Fibroblast of skin of scalp (primary cell): ENCODE measurements at regions not wholly inside any gene's neighbourhood (a gene's known extent, or its start where the extent isn't known, plus 50 kb on each side); places are given as distances from the start of the nearest gene placed in this dataset.

Source experiments
- DNase-seq: peaks from one replicate; pipeline ENCODE4 v3.0.0-alpha.2; 2013

GRCh38 chr14:104321088-104321801, 182.9 kb downstream of the KIF26A start:
- DNase-seq, result no peak

- DNase-seq, result no peak
Measured at GRCh38 chr14:104321802-104322130, 183.4 kb downstream of the KIF26A start.

GRCh38 chr14:104322531-104323366, 184.4 kb downstream of the KIF26A start:
- no peak for DNase-seq

DNA sequence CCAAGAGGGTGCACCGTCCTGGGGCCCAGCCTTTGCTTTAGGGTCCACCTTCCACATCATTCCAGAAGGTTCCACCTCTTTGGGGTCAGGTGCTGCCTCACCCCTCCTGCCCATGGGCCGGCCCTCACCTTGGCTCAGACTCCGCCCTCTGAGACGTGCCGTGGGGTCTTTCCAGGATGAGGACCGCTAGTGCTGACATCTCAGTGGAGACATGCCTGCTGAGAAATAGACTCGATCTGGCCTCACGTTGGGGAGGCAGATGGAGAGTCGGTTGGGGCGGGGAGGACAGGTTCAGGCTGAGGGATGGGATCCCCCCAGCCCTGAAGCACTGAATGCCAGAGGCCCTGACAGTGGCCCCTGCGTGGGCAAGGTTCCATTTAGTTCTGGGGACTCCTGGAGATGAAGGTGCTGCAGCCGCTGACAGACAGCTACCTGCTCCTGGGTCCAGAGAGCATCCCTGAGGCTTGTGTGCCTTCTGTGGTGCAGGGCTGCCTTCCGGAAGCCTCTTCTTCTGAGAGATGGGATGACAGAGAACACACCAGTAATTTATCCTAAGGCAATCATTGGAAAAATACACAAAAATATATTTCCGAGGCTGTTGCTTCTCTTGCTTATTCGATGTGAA, 185.3 kb downstream of the KIF26A start:
- no peak for DNase-seq

GRCh38 chr14:104326848-104327247, 188.5 kb downstream of the KIF26A start:
- no peak for DNase-seq

DNA sequence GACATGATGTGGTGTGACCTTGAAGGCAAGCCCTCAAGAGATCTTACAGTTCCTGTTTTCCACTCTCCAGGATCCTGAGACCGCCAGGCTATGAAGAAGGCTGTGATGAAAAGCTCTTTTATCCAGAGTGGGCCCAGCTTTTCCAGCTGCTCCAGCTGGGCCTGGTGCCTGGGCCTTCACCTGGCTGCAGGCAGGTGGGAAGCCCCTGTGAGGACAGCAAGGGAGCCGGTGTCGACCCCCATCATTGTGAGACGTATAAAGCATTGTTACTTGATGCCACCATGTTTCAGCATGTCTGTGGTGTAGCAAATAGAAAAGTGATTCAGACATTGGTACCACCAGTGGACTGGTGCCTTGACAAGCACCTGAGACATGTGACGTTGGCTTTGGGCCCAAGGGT, 190.2 kb downstream of the KIF26A start:
- DNase-seq, result no peak

DNA sequence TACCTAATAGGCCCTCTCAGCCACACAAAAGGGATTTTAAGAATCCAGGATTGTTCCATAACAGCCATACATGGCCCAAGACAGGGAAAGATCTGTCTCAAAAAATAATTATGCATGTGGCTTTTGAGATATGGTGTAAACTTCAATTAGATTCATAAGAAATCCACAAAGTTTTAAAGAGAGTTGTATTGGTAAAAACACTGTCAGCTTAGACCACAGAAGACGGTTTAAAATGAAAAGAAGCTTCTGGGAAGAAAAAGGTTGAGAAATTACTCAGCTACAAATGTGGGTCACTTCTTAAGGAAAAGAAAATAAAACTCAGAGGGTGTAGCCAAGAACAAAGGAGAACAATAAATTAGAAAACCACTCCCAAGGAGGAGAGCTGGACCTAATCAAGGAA, 191.4 kb downstream of the KIF26A start:
- DNase-seq, result no peak

DNA sequence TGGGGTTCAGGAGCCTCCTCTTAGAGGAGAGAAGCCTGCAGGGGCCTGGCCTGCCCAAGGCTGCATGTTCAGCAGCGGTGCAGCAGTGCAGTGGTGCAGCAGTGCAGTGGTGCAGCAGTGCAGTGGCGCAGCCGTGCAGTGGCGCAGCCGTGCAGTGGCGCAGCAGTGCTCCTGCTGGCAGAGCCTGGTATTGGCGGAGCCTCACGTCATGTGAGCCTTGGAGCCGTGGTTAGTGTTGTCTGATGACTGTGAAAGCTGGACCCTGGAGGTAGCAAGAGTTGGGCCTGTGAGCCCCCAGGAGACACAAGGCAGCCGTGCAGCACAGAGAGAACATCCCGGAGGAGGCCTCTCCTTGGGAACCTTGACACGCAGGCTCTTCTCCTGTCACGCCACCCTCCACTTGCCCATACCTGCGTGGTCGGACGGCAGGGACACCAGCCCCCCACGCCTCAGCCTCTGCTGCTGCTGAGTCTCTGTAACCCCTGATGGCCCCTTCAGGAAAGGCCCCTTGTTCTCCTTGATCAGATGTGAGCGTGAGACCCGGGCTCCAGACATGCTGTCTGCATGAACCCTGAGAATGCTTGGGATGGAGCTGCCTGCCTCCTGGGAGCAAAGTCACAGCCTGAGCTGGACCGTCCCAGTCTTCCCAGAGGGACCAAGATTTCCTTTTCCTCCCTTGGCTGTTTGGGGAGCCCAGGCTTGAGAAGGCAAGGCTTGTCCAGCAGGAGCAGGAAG, 193.7 kb downstream of the KIF26A start:
- DNase-seq, result no peak

DNA sequence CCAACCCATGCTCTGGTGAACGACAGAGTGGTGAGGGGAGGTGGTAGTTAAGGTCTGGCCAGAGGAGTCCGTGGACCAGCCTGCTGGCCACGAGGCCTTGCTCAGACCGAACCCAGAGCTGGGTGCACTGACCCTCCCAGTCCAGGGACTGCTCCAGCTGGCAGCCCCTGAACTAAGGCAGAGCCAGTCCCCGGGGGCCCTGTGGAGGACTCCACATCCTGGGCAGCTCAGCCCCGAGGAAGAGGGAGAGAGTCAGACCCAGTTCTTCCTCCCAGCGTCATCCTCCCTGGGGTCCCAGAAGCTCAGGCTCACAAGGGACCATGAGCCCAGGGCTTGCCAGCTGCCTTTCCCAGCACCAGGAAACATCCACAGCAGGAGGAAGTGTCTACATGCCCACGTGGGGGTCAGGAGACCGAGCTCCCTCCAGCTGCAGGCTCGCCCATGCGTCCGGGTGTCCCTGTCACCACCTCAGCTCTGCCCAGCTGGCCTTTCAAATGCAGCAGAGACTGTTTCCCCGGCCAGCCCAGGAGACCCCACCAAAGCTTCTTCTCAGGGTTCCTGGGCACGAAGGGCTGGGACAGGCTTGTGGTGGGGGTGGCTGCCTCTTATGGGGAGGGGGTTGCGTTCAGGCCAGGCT, 194.4 kb downstream of the KIF26A start:
- DNase-seq, result no peak

DNA sequence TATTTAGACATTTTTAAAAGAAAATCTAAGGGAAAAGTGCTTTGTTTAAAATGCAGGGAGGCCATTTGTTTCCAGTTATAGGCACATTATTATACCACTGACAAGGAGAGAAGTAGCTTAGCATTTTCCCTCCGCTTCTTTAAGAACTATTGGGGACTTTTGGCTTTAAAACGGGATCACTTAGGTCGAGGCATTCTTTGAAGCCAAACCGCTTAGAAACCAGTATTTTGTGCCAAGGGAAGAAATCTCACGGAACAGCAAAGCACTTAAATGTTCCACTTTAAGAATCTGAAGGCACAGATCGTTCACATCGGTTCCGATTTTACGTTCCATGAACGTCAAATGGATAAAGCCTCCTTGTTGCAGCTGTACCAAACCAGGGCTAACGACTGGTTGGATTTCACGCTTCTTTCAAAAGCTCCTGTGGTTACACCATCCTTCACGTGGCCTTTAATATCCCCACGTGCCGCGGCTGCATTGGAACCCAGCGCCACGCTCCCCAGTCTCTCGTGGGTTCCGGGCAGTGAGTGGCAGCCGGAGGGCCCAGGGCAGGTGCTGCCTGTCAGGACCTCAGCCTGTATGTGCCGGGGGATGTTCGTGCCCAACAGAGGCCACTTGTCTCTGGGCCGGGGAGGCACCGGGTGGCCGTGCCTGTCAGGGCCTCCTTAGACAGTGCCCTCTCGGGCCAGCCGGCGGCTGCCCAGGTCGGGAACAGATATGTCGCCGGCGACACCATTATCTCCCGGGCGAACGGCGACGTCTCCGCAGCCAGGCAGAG, 195.4 kb downstream of the KIF26A start:
- no peak for DNase-seq

DNA sequence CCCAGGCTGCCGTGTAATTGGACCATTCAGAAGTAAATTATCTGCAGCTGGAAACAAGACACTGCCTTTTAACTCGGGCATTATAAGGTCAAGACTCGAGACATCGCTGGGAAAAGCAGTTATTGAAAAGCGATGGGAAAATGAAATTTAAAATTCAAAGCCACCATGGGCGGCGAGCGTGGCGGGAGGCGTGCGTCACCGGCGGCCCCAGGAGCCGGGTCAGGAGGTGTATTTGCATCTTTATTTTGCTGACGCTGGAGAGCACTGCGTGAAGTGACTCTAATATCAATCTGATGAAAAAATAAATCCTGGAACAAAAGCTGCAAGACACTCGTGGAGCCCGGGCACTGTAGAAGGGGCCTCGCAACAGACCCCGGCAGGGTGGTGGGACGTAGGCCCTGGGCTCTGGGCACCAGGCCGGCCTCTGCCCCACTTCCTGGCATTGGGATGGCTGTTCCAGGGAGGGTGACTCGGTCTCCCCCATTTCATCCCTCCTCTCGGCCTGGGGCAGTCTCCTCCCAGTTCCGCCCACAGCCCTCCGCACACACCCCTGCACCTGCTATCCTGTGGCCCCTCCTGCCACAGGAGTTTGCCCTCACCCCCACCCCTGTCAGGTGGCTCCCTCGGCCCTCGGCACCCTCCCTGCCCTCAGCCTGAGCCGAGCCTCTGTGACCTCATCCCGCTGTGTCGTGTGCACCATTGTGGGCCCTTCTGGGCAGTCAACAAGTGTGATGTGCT, 196.2 kb downstream of the KIF26A start:
- DNase-seq, result no peak

DNA sequence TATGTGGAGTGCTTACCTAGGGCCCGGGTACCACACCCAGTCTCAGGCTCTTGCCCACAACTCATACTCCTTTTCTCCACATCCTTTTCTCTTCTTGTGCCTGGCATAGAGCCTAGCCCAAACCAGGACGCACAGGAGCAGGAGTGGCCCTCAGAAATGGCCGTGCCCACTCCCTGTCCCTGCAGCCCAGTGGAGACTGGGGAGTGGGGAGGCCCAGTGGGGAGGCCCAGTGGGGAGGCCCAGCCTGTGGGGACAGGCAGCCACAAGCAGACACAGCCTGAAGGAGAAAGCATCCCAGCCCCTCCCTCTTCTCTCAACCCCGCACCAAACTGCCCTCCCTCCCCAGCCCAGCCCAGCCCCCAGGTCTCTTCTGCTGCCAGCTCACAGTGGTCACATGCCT, 196.8 kb downstream of the KIF26A start:
- DNase-seq, result no peak

- no peak for DNase-seq
Measured at GRCh38 chr14:104335611-104336010, 197.2 kb downstream of the KIF26A start.

DNA sequence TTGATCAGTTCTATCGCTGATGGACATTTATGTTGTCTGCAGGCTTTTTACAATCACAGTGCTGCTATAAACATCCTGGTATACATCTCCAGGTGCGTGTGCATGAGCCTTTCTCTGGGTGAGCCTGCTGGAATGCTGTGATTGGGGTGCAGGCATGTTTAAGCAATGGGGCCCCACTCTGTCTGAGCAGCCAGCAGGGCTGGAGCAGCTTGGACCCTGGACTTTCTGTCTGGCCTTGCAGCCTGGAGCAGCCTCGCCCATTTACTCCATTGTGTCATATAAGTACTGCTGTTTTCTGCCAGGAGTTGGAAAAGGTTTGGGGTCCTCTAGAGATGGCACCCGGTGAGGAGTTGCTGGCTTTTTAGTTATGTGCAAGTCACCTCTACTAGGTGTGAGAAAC, 199.0 kb downstream of the KIF26A start:
- DNase-seq, result no peak

DNA sequence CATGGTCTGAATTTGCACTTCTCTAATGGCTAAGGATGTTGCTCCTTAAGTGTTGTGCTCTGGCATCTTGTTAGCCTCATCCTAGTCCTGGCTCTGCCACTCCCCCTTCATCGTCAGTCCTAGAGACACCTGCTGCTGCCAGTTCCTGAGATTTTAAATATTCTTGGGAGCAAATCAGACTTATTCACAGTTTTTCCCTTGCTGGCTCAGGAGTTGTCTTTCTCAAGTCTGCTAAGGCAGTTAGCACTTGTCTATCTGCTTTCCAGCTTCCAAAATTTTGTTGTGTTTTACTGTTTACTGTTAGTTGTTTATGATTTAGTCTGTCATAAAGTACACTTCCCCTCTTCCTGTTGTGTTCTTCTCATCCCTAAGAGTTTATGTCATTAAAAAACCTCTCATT, 201.0 kb downstream of the KIF26A start:
- no peak for DNase-seq

DNA sequence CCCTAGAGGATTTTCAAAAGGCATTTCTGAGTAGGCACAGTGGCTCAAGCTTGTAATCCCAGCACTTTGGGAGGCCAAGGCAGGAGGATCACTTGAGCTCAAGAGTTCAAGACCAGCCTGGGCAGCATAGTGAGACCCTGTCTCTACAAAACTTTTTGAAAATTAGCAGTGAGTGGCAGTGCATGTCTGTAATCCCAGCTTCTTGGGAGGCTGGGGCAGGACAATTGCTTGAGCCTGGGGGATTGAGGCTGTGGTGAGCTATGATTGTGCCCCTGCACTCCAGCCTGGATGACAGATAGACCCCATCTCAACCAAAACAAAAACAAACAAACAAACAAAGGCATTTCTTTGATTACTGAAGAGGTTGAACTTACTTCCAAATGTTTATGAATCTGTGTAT, 201.4 kb downstream of the KIF26A start:
- no peak for DNase-seq

DNA sequence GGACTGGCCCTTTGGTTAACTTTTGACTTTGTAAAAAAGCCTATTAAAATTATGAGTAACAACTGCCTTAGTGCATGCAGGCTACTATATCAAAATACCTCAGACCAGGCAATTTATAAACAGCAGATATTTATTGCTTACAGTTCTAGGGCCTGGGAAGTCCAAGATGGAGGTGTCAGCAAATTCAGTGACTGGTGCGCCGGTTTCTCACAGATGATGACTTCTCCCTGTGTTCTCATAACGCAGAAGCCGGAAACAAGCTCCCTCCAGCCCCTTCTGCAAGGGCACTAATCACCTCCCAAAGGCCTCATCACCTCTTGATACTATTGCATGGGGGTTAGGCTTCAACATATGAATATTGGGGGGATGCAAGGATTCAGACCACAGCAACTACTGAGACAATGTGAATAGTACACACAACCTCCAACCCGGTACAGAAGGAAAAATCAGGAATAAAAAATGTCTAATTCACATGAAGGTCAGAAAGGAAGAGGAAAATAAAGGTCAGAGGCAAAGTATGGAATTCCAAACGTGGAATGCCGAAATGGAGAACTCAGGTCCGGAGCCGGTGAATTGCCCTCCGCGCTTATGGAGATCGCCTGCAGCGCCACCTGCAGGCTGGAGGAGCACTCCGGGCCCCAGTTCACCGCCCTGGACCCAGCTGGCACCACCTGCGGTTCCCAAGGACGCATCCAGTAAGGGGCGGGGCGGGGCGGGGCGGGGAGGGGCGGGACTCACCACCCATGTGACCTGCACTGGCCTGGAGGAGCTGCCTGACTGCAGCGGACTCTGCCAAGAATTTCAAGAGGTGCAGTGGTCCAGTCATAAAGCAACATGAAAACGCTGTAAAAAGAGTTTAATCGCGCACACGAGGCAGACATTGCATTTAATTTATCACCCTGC, 203.4 kb downstream of the KIF26A start:
- DNase-seq, result peak; percentile 2

DNA sequence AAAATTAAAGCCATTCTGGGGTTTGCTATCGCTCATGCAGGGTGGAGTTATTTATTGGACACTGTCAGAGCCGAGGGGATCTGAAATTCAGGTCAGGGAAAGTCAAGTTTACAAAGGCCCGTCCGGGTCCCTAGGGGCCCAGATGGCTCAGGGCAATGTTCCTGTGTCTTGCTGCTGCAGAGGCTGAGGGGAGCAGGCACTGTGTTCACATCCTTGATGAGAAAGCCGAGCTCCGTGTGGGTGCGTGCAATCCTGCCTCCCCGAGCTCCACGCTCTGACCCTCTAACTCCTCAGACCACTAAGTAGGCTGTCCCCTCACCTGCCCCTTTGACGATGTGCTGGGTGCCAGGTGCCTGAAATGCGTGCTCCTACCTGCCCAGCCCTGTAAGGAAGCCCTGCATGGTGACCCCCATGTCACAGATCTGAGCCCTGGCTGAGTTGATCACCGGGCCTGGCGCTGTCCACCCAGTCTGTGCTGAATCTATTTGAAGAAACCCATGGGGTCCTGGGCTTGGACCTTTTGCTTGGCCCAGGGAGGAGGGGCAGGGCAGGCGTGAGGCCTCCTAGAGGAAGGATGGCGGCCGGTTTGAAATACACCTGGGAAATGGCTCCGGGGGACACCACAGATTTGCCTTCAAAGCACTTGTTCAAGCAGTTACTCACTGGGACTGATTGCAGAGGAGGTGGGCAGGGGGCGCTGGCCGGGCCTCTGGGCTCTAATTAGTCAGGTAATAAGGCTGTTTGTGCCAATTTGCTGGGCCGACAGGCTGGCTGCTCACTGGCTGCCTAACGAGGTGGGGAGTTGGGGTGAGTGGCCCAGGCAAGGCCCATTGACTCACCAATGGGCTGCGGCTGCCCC, 204.3 kb downstream of the KIF26A start:
- DNase-seq, result no peak

GRCh38 chr14:104343294-104343625, 204.9 kb downstream of the KIF26A start:
- no peak for DNase-seq
